Ureter (tissue), 1 donor: ENCODE measurements at regions not wholly inside any gene's neighbourhood (a gene's known extent, or its start where the extent isn't known, plus 50 kb on each side); places are given as distances from the start of the nearest gene placed in this dataset.

Experiments used
- DNase-seq: peaks from one replicate; pipeline ENCODE4 v3.0.0-alpha.2; 2020; ENCODE audit warnings: low spot score
- donor health status: DM: yes; HTN: yes; CAD: no.

DNA sequence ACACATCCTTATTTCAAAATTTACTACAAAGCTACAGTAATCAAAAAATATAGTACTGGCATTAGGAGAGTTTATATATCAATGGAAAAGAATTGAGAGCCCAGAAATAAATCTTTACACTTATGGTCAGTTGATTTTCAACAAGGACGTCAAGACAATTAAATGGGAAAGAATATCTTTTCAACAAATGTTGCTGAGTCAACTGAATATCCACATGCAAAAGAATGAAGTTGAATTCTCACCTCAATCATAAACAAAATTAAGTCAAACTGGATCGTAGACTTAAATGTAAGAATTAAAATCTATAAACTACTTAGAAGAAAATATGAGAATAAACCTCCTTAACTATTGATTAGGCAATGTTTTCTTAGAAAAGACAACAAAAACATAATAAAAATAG, 61.5 kb upstream of the PRR16 start:
- DNase-seq, result no peak

- DNase-seq, result no peak
Measured at GRCh38 chr5:120405286-120405864, 58.7 kb upstream of the PRR16 start.

- DNase-seq, result no peak
Measured at GRCh38 chr5:120405923-120406322, 58.2 kb upstream of the PRR16 start.

- DNase-seq, result no peak
Measured at GRCh38 chr5:120413686-120414085, 50.4 kb upstream of the PRR16 start.
